Stimulated activated CD8-positive, alpha-beta memory T cell treated with anti-CD3 and anti-CD28 coated beads, Interleukin-4, amount 100 ng/mL, for 4 hours (primary cell): ENCODE measurements at regions not wholly inside any gene's neighbourhood (a gene's known extent, or its start where the extent isn't known, plus 50 kb on each side); places are given as distances from the start of the nearest gene placed in this dataset.

Source experiments
- DNase-seq, 2 donors: peaks; one replicate each; pipeline ENCODE4 v3.0.0-alpha.2; 2020; ENCODE audit warnings: low read depth in 2 of 2, low spot score in 1 of 2

GRCh38 chr10:129231821-129232220 lies 235.2 kb upstream of the MGMT start:
- no peak for DNase-seq

- DNase-seq, result no peak
Measured at GRCh38 chr10:129233351-129234148, 233.5 kb upstream of the MGMT start.

GRCh38 chr10:129236274-129236691 lies 230.8 kb upstream of the MGMT start:
- DNase-seq, result no peak

GRCh38 chr10:129241461-129241860 lies 225.6 kb upstream of the MGMT start:
- DNase-seq, result no peak

- no peak for DNase-seq
Measured at GRCh38 chr10:129244298-129244697, 222.7 kb upstream of the MGMT start.

GRCh38 chr10:129244757-129245156 lies 222.3 kb upstream of the MGMT start:
- DNase-seq, result no peak

- DNase-seq, result no peak
Measured at GRCh38 chr10:129253161-129253864, 213.7 kb upstream of the MGMT start.

- DNase-seq, result no peak
Measured at GRCh38 chr10:129253865-129254179, 213.2 kb upstream of the MGMT start.

GRCh38 chr10:129258283-129258923 lies 208.6 kb upstream of the MGMT start:
- DNase-seq, result no peak

GRCh38 chr10:129259128-129259815 lies 207.8 kb upstream of the MGMT start:
- no peak for DNase-seq

- no peak for DNase-seq
Measured at GRCh38 chr10:129272176-129272575, 194.9 kb upstream of the MGMT start.

- no peak for DNase-seq
Measured at GRCh38 chr10:129272866-129273650, 194.0 kb upstream of the MGMT start.

- DNase-seq, result no peak
Measured at GRCh38 chr10:129273860-129274259, 193.2 kb upstream of the MGMT start.

GRCh38 chr10:129274748-129275474 lies 192.1 kb upstream of the MGMT start:
- no peak for DNase-seq

GRCh38 chr10:129275886-129276285 lies 191.2 kb upstream of the MGMT start:
- no peak for DNase-seq

GRCh38 chr10:129277084-129277483 lies 190.0 kb upstream of the MGMT start:
- no peak for DNase-seq

GRCh38 chr10:129277841-129278240 lies 189.2 kb upstream of the MGMT start:
- DNase-seq, result no peak

- DNase-seq, result no peak
Measured at GRCh38 chr10:129278686-129279085, 188.4 kb upstream of the MGMT start.

GRCh38 chr10:129279446-129280154 lies 187.4 kb upstream of the MGMT start:
- no peak for DNase-seq

- DNase-seq, result no peak
Measured at GRCh38 chr10:129280155-129280502, 186.9 kb upstream of the MGMT start.
